OCI-M2 (cell line): ENCODE measurements at regions not wholly inside any gene's neighbourhood (a gene's known extent, or its start where the extent isn't known, plus 50 kb on each side); places are given as distances from the start of the nearest gene placed in this dataset.

Source experiments
- DNase-seq: peaks from one replicate; lab custom pipeline; 2025; ENCODE audit not compliant: unreplicated experiment; lab: John Stamatoyannopoulos, UW

DNA sequence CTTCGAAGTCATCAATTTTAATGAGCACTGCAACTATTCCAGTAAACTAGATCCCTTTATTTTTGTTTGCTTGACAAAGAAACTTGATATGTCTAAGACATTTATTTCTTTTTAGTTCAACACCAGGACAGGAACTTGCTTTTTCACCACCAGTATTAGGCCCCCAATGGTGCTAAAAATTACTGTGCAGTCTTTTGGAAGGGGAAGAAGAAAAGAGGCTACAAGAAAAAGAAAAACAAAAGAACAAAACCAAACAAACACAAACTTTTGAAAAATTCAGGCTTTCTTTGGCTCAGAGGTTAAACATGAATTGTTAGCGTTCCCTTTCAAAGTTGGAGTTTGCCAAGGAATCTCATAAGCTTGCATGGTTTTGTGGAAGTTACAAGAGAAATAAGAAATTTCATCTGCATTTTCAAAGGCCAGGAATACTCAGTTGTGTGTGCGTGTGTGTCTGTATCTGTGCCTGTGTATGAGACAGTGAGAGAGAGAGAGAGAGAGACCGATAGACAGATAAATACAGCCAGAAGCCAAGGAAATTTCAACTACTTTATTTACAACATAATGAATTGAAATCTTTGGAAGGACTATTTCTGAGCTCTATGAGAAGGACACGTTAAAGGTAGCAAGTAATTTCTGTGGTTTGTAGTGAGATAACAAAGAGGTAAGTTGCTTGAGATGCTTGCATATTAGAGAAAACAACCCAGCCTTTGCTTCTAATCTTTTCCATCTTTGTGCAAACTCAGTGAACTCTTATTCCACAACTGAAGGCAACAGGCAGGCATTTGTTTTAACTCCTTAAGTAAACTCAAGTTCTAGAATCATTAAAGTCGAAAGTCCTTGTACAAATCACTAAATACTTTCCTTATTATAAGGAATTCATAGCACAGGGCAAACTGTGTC is 171.0 kb upstream of the CITED2 start:
- DNase-seq, result no peak

DNA sequence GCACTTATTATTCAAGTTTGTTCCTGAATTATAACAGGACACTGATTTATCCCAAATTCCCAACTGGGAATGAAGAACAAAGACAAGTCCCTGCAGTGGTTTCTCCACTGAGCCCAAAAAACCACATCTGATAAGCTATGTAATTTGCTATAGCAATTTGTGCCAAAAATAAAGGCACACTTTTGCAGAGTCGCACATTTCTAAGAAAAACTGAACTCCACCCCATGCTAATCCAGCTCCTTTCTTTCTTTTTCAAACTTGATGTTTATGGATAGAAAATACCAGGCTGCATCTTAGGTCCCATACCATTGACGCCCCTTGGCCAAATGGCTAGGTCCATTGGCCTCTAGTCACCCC is 170.2 kb upstream of the CITED2 start:
- DNase-seq, result no peak

DNA sequence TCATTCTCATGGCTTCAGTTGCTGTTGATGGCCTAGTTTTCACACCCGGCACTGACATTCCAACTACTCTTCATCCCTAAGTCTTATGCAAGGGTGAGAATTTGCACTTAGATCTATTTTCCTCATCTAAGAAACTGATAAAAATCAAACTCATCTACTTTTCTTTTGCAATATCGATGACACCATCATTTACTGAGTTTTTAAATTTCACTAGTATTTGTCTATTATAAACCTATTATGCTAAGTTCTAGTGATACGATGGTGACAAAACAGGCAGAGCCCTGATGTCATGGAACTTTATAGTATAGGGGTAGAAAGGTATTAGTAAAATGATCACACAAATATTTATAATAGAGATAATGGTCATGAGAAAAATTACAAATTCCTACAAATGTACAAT is 167.9 kb upstream of the CITED2 start:
- DNase-seq, result no peak

DNA sequence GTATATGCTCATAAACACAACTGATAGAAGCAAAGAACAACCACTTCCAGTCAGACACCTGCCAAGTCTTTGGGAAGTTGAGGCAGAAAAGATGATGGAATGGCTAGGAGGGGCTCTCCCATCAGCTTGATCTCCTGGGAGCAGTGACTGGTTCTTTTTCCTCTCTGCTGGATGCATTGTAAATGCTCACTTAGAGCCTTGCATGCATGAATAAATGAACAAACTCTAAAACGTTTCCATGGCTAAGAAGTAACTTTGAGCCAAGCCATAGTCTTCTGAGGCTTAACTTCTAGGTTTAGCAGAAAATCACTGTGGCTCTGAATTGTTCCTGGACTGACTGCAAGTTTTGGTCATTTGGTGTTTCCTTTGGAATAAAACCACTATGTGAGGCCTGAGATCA is 166.4 kb upstream of the CITED2 start:
- DNase-seq, result no peak

DNA sequence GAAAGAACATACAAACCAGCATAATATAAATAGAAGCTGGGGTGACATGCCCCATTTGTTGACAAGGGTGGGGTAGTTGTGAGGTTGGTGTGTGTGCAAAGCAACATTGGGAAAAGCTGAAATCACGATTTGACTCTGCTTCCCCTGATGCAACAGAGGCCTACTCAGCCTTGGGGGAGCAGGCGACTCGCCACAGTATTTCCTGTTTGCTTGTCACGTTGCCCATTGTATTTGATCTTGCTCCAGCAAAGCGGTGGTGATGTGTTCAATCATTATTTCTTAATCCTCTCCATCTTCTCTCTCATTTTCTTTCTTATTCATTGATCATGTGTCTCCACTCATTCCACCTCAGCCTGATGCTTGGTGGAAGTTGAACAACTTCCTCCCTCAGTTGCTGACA is 165.8 kb upstream of the CITED2 start:
- no peak for DNase-seq

DNA sequence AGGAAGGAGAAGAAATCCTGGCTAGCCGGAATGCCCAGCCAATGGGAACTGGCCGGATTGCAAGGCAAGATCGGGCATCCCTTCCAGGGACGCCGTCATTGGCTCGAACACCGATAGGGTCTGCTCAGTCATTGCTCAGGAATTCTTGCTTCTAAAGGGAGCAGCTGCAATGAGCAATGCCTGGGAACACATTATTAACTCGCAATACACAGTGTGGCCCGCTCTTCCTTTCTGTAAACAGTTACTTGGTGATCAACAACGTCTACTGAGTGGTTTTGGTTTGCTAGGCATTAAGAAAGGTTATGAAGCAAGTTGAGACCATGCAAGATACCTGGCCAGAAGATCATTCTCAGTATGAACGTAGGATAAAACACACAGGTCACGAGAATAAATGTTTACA is 165.4 kb upstream of the CITED2 start:
- DNase-seq, result no peak

DNA sequence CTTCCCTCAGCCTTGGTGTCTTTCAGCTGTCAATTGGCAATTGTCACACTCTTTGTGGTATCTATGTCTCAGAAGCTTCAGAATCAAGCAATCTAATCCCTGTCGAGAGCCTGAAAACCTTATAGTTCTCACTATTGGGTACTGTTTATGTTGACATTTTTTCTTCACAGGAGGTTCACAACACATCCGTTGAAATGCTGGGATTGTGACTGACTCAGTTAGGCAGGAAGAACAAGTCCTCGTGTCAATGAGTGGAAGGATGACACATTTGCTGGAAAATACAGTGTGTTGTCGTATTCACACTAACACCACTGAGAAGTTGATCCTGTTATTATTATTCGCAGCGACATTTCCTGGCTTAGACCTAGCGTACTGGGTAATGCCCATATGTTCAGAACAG is 163.9 kb upstream of the CITED2 start:
- no peak for DNase-seq

DNA sequence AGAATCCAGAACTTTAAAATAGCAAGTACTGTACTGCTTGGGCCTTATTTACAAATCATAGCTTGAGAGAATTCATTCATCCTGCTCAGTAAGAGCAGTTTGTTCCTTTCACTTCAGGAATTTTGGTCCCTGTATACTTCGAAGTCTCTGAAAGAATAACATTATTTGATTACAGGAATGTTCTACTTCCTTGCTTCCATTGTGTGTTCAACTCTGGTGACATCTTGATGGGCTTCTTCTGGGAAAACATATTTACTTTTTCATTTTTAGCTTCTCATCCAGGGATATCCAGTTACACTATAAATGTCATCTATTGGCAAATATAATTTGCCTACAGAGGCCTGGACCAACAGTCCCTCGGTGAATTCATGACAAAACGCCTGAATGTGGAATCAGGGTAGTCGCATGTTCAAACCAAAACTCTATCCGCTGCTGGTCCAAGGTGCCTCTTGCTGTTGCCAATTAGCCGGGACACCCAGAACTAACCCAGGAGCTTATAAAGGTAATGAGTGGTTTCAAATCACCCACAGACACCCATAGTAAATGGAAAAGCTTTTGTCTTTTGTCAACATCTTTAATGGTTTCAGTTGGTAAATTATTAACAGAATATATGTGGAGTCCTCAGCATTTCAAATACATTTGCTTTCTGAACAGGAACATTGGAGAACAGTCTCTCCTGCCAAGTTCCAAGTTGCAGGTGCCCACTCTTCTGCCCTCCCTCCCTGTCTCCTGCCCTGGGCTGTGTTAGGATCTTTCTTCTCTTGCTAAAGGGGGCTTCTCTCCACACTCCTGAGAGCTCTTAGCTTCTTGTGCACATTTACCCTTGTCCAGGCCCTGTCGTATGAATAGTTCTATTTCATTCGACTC is 162.5 kb upstream of the CITED2 start:
- DNase-seq, result no peak

DNA sequence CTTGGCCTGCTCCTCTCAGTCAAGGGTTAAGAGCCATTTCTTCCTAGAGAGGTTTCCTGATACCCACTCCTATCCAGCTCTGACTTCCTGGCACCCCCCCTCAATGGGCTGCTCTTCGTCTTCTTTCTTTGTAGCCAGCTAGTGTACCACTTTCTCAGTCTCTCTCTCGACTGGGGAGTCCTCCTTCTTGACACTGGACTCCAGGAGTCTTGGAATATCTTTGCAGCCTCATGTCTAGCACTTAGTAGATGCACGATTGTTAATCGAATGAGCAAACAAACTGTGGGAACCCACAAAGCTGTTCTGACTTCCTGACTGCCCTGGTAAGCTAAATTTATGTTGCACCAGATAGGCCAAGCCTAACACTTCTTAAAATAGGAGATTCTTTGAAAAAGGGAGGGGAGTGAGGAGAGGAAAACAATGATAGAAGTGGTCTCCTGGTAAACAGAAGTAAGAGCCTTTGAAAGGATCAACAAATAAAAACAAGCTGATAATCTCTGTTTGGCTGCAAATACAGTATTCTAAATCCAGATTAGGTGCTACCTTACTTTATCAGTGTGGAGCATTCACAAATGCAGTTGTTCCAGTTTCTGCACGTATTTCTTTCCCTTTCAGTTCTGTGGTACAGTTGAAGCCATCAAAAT is 160.1 kb upstream of the CITED2 start:
- peak; percentile 69 for DNase-seq

DNA sequence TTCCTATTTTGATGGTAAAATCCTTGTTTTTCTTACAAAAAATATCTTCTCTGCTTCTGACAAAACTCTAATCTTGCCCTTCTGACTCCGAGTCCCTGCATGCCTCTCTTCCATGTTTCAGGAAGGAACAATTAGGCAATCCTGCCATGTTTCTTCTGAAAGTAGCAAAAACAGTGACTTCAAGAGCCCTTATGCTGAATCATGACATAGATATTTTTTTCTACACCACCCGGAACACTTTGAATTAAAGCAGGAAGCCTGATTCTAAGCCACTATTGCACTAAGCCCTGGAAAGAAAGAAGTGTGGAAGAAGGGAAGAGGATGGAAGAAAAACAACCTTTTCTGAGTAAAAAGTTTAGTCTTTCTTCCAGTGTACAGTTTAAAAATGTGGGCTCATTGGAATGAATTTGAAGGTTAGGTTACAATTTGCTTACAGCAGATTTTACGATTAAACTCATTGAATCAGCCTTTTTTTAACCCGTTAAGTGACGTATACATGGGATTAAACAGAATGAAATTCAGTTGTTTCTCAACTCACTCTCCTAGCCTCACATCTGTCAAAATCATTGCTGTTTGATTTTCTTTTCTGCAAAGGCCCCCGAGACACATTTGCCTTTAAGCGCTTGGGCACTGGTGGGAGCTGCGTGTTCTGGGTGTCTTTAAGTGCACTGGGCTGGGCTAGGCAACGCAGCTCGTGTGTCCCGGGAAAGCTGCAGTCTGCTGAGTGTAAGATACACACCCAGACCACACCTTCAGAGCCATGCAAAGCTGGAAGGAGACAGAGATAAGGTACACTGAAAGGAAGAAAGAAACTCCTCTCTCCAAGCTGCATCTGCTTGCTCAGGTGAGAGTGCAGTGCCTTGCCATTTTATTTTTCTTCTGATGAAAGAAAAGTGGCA is 159.4 kb upstream of the CITED2 start:
- no peak for DNase-seq

DNA sequence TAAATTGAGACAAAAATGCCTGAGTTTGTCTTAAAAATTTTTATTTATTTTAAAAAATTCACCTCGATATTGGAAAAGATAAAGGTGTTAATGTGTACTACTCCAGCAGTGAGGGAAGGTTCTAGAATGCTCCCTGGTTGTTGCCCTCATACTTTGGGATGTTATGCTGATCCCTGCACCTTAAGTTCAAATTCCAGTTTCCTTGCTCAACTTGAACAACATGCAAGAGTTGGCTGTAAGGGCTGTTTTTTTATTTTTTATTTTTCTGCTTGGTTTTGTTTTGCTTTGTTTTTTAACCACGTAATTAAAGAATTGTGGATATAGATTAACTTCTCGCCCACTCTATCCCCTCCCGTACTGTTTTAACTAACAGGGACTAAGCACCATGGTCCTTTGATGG is 158.7 kb upstream of the CITED2 start:
- DNase-seq, result no peak

DNA sequence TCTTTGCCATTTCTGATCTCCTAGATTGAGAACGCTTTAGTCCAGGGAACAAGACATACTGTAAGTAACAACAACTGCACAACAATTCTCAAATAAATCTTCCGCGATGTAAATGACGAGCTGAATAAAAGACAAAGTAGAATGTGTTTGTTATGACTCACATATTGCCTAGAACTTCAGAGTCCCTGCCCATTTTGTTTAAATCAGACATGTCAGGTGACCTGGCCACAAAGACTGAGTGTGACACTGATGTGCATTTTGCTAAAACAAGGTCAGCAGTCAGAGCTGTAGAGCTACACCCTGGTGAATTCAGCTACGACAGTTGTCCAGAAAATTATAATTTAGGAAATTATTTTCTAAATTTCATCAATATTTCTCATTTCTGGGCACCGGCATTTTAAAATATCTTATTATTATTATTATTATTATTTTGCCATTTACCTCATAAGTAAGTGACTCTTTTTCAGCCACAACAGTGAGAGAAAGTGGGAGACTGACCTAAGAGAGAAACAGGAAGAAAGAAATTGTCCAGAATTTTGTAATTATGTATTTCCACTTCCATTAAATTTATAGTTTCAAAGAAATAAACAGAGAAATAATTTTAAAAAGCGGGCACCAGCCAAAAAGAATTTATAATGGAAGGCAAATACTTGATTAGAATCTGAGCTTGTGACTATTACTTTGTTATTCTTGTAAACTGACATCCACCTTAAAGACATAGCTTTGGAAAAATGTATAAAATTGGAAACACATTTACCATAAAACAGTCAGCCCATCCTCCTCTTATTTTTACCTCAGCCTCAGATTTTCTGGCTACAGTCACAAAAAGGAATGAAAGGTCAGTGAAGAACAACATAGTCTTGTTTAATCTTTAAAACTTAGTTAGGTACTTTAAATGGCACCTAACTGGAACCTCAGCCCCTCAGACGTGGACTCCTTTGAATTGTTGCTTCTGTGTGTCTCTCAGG is 157.0 kb upstream of the CITED2 start:
- no peak for DNase-seq

DNA sequence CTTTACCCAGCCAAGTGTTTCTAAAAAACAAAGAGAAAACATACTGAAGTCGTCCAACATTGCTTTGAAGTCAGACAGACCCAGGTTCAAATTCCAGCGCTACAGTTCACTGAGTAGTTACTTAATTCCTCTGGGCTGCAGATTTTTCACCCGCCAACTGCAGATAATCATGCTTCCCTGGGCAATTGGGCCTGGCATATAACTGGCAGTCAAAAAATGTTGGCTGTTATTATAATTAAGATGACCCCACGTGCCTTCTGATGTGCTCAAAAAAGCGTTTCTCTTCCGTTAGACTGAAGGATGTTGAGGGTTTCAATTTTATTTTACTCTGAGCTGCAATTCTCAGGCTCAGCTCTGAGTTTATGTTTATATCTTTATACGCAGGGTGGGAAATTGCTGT is 156.1 kb upstream of the CITED2 start:
- no peak for DNase-seq

DNA sequence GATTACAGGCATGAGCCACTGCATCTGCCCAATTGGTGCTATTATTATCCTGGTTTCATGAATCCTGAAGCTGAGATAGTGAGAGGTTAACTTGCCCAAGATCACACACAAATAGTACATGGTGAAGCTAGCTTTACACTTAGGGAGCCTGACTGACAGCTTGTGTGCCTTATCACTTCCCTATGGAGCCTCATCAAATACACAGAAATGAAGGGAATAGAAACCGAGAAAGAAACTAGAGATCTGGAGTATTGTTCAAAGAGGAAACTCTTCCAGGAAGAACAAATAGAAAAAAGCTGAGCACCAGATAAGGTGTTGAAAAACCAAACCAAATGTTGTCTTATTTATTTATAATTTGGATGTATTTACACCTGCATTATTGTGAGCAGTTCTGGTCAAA is 155.0 kb upstream of the CITED2 start:
- no peak for DNase-seq

DNA sequence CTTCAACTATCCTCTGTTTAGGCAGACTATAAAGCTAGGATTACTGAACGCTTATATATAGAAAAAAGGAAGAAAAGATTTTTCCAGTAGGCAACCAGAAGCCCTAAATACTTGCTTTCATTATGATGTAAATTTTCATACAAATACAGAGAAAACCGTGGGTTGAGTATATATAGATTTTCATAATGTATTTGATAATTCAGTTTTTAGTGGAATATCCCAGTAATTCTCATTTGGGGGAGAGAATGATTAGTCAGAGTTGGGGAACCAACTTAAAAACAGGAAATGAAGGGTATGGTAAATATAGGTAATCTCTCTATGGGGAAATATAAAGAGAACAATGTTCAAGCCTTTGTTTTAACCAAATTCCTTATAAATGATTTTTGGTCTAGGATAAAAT is 154.0 kb upstream of the CITED2 start:
- DNase-seq, result no peak

DNA sequence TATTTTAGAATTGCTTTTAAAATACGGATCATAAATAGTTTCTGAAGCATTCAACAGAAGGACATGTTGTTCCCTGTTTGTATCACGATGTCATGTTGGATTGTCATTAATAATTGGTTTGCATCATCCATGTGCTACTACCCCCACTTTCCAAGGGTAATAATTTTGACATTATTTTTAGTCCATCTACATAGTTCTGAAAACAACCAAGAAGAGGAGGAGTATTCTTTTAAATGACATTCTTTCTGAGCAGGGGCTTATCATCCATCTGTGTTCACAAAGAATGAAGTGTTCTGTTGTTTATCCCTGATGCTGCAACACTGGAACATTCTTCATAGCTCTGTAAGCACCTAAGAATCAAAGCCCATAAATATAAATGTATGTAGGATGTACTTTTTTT is 151.0 kb upstream of the CITED2 start:
- no peak for DNase-seq

DNA sequence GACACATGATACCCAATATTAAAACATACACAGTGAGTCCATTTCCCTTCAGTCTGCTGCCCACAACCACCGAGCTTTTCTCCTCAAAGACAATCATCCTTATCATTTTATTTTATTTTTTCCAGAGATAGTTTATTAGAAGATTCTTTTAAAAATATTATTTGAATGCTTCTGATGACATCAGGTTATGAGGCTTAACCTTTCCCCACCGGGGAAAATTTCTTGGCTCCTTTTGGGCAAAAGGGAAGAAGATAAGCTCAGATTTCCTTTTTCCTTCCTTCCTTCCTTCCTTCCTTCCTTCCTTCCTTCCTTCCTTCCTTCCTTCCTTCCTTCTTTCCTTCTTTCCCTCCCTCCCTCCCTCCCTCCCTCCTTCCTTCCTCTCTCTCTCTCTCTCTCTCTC is 149.5 kb upstream of the CITED2 start:
- no peak for DNase-seq

DNA sequence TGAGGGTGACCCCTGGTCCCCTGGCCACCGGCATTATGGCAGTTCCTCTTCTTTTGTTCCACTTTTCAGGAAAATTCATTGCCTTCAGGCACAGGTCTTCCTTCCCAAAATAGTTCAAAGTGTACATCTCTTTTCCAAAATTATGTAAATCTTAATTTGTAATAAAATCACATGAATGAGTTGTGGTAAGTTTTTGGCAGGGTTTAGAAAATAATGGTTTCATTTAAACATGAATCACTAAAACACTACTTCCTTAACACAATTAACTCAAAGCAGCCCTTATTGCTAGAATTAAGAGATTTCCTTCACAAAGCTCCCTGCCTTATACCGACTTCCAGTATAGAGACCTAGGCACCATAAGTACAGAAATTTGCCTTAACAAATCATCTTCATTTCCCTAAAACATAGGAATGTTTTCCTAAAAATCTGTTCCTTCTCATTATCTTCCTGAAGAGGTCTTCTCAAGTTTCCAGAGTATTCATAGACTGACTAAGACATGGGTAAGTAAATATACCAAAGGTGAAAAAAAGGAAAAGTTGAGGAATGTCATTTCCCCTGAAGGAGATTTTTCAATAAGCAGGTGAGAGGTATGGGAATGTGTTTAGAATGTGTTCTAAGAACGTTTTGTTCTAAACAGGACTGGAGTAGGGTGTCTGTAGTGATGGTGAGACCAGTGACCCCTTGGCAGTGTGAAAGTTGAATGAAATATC is 148.2 kb upstream of the CITED2 start:
- DNase-seq, result no peak

DNA sequence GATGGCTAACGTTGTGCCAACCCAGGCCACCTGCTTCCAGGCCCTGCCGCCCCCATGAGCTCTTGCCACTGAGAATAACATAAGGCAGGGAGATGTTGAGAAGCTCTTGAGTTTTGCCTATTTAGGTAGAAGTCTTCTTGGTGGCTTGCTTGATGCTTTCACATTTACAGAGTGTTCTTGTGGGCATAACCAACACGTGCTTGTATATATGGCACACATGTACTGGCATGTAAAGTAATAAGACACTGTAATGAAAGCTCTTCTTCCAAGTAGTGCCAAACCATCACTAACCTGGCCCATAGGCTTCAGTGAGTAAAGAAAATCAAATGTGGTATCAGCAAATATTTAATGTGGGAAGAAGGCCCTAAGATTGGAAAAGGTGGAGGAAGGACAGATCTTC is 146.9 kb upstream of the CITED2 start:
- no peak for DNase-seq
